ENCODE measurements at regions not wholly inside any gene's neighbourhood (a gene's known extent, or its start where the extent isn't known, plus 50 kb on each side); places are given as distances from the start of the nearest gene placed in this dataset.

GRCh38 chr14:97393244-97393643 lies 596.1 kb downstream of the VRK1 start:
- Histone ChIP-seq H3K27me3 (no peaks in the 10 kb centered on the region), H3K4me1 (no peaks in the 10 kb centered on the region), H3K4me3 (replicated peaks in 1 of 3) (no peak overlapping the region), H3K27ac (no peak overlapping the region), H3K36me3 (no peaks in the 10 kb centered on the region), H3K9me3 (no peaks in the 10 kb centered on the region)
- 60 to 67% methylated on average over 6 of the region's 6 CpGs for WGBS, 2 donors
- TF ChIP-seq POLR2A (IDR thresholded peaks at IDR 0.05): no peak
- TF ChIP-seq CTCF (IDR thresholded peaks at IDR 0.05): no peak
- no peak for DNase-seq
- intact Hi-C loops (cut with DNase I): no loop called here

- 87 to 93% methylated on average over 3 to 4 of the region's 4 CpGs for WGBS, 2 donors
Observed at GRCh38 chr14:97395068-97395467, 597.9 kb downstream of the VRK1 start.

GRCh38 chr14:97401714-97402113 lies 604.5 kb downstream of the VRK1 start:
- no peaks in the 10 kb centered on the region for H3K9me3 ChIP-seq
- H3K4me3 ChIP-seq (replicated peaks in 1 of 3): no peak overlapping the region
- TF ChIP-seq CTCF (IDR thresholded peaks at IDR 0.05): no peak
- no peak for TF ChIP-seq POLR2A (IDR thresholded peaks at IDR 0.05)
- no peaks in the 10 kb centered on the region for H3K36me3 ChIP-seq
- intact Hi-C loops (cut with DNase I): no loop called here
- 72 to 75% methylated on average over 7 of the region's 7 CpGs for WGBS, 2 donors
- no peaks in the 10 kb centered on the region for H3K4me1 ChIP-seq
- H3K27ac ChIP-seq: no peak overlapping the region
- H3K27me3 ChIP-seq: no peaks in the 10 kb centered on the region
- no peak for DNase-seq

More at GRCh38 chr14:97395068-97395467, 597.9 kb downstream of the VRK1 start:
- H3K4me3 ChIP-seq (replicated peaks in 1 of 3): no peak overlapping the region
- no peaks in the 10 kb centered on the region for H3K36me3 ChIP-seq
- no peaks in the 10 kb centered on the region for H3K4me1 ChIP-seq
- no peaks in the 10 kb centered on the region for H3K27me3 ChIP-seq
- H3K9me3 ChIP-seq: no peaks in the 10 kb centered on the region
- intact Hi-C loops (cut with DNase I): no loop called here
- DNase-seq: no peak
- TF ChIP-seq POLR2A (IDR thresholded peaks at IDR 0.05): no peak
- TF ChIP-seq CTCF (IDR thresholded peaks at IDR 0.05): no peak
- H3K27ac ChIP-seq: no peak overlapping the region

GRCh38 chr14:97402279-97402678 lies 605.1 kb downstream of the VRK1 start:
- intact Hi-C loops (cut with DNase I): no loop called here

More at GRCh38 chr14:97402279-97402678, 605.1 kb downstream of the VRK1 start:
- no peak for DNase-seq
- no peaks in the 10 kb centered on the region for H3K4me1 ChIP-seq
- H3K4me3 ChIP-seq (replicated peaks in 1 of 3): no peak overlapping the region
- H3K9me3 ChIP-seq: no peaks in the 10 kb centered on the region
- no peak for TF ChIP-seq POLR2A (IDR thresholded peaks at IDR 0.05)
- no peak for TF ChIP-seq CTCF (IDR thresholded peaks at IDR 0.05)
- H3K27me3 ChIP-seq: no peaks in the 10 kb centered on the region
- H3K27ac ChIP-seq: no peak overlapping the region
- H3K36me3 ChIP-seq: no peaks in the 10 kb centered on the region
- WGBS, 2 donors: 42 to 43% methylated on average over 2 of the region's 2 CpGs
